Thyroid gland (tissue), 4 donors: ENCODE measurements at regions not wholly inside any gene's neighbourhood (a gene's known extent, or its start where the extent isn't known, plus 50 kb on each side); places are given as distances from the start of the nearest gene placed in this dataset.

Experiments used
- POLR2A ChIP-seq, 2 donors: fragments of 450-650 bp; IDR thresholded peaks; one replicate each; pipeline ENCODE4 v1.6.1; 2017; ENCODE audit warnings: antibody characterized with exemption in 2 of 2, mild to moderate bottlenecking in 2 of 2, moderate library complexity in 1 of 2
- TF ChIP-seq, protein P1 (sequence below), 6 experiments: fragments of 200-600 bp in 3 of 6; fragments of 450-650 bp in 3 of 6; sonication (generic) in 3 of 6; IDR thresholded peaks; one replicate each; pipeline ENCODE4 v1.5.1; 2016 to 2019; ENCODE audit warnings: antibody characterized with exemption in 6 of 6, mild to moderate bottlenecking in 2 of 6, inconsistent platforms in 1 of 6, moderate library complexity in 1 of 6

DNA sequence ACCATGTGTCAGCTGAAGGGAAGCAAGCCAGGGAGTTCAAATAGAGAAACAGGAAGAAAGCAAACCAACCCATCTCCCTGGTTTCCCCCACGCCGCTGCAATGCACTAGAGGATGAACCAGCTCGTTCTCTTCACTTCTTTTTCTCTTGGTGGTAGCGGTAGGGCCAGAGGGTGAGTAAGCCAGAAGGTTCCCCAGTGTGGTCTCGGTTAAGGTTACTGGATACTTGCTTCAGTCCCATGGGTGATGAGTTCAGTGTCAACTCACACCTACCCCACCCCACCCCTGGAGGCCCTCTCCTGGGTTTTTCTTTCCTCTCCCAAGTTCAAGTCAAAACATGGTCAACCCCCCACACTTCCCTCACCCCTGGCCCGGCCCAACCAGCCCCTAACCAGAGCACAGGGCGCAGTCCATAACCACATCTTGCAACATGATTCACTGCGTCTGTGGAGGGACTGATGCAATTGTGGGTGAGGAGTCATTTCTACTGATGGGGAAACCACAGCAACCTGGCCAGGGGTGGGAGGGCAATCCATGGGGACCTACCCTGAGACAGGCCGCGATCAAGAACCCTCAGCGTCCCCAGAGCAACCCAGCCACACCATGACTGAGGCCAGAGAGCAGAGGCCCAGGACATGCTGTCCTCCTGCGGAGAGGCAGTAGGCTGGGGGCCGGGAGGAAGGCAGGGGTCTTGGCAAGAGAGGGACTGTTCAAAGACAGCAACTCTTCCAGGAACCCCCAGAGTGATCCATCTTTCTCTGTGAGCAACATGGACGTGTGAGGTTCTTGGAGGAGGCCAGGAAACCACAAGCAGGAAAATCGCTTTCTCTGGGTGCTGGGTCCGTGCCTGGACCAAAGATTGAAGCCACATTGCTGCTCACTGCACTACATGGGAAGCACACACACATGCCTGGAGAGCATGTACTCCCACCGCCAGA lies 276.6 kb downstream of the UACA start:
- TF ChIP-seq, protein P1, sequence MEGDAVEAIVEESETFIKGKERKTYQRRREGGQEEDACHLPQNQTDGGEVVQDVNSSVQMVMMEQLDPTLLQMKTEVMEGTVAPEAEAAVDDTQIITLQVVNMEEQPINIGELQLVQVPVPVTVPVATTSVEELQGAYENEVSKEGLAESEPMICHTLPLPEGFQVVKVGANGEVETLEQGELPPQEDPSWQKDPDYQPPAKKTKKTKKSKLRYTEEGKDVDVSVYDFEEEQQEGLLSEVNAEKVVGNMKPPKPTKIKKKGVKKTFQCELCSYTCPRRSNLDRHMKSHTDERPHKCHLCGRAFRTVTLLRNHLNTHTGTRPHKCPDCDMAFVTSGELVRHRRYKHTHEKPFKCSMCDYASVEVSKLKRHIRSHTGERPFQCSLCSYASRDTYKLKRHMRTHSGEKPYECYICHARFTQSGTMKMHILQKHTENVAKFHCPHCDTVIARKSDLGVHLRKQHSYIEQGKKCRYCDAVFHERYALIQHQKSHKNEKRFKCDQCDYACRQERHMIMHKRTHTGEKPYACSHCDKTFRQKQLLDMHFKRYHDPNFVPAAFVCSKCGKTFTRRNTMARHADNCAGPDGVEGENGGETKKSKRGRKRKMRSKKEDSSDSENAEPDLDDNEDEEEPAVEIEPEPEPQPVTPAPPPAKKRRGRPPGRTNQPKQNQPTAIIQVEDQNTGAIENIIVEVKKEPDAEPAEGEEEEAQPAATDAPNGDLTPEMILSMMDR (IDR thresholded peaks at IDR 0.05): no peak
- no peak for TF ChIP-seq POLR2A (IDR thresholded peaks at IDR 0.05)
